ENCODE measurements at regions not wholly inside any gene's neighbourhood (a gene's known extent, or its start where the extent isn't known, plus 50 kb on each side); places are given as distances from the start of the nearest gene placed in this dataset.

GRCh38 chr1:222421380-222421779 lies 126.5 kb downstream of the HHIPL2 start:
- no peak for TF ChIP-seq CTCF (IDR thresholded peaks at IDR 0.05; ENCODE audit: insufficient read depth, low read length, poor library complexity, severe bottlenecking)
- H3K36me3 ChIP-seq (ENCODE audit: control insufficient read depth, insufficient read depth, low read length) = no peaks in the 10 kb centered on the region
- no peak overlapping the region for H3K4me3 ChIP-seq (replicated peaks; ENCODE audit: low read depth, low read length)
- H3K27me3 ChIP-seq (replicated peaks; ENCODE audit: control insufficient read depth, insufficient read depth, low read length) = no peaks in the 10 kb centered on the region
- no peak for DNase-seq (ENCODE audit: extremely low read depth, insufficient read length)

- no peak for TF ChIP-seq CTCF (IDR thresholded peaks at IDR 0.05; ENCODE audit: insufficient read depth, low read length, poor library complexity, severe bottlenecking)
- no peaks in the 10 kb centered on the region for H3K27me3 ChIP-seq (replicated peaks; ENCODE audit: control insufficient read depth, insufficient read depth, low read length)
- H3K36me3 ChIP-seq (ENCODE audit: control insufficient read depth, insufficient read depth, low read length) = no peaks in the 10 kb centered on the region
- no peak for DNase-seq (ENCODE audit: extremely low read depth, insufficient read length)
- no peak overlapping the region for H3K4me3 ChIP-seq (replicated peaks; ENCODE audit: low read depth, low read length)
Observed at GRCh38 chr1:222420633-222421032, 127.3 kb downstream of the HHIPL2 start.

GRCh38 chr1:222418654-222419053 lies 129.2 kb downstream of the HHIPL2 start:
- no peak for DNase-seq (ENCODE audit: extremely low read depth, insufficient read length)
- Histone ChIP-seq H3K36me3 (ENCODE audit: control insufficient read depth, insufficient read depth, low read length) (no peaks in the 10 kb centered on the region), H3K27me3 (replicated peaks; ENCODE audit: control insufficient read depth, insufficient read depth, low read length) (no peaks in the 10 kb centered on the region), H3K4me3 (replicated peaks; ENCODE audit: low read depth, low read length) (no peak overlapping the region)
- TF ChIP-seq CTCF (IDR thresholded peaks at IDR 0.05; ENCODE audit: insufficient read depth, low read length, poor library complexity, severe bottlenecking) = no peak

- H3K27me3 ChIP-seq (replicated peaks; ENCODE audit: control insufficient read depth, insufficient read depth, low read length) = no peaks in the 10 kb centered on the region
- H3K36me3 ChIP-seq (ENCODE audit: control insufficient read depth, insufficient read depth, low read length) = no peaks in the 10 kb centered on the region
- DNase-seq (ENCODE audit: extremely low read depth, insufficient read length) = no peak
- no peak overlapping the region for H3K4me3 ChIP-seq (replicated peaks; ENCODE audit: low read depth, low read length)
- no peak for TF ChIP-seq CTCF (IDR thresholded peaks at IDR 0.05; ENCODE audit: insufficient read depth, low read length, poor library complexity, severe bottlenecking)
Observed at GRCh38 chr1:222417264-222417663, 130.6 kb downstream of the HHIPL2 start.

- Histone ChIP-seq H3K36me3 (ENCODE audit: control insufficient read depth, insufficient read depth, low read length) (no peaks in the 10 kb centered on the region), H3K27me3 (replicated peaks; ENCODE audit: control insufficient read depth, insufficient read depth, low read length) (no peaks in the 10 kb centered on the region), H3K4me3 (replicated peaks; ENCODE audit: low read depth, low read length) (no peak overlapping the region)
- TF ChIP-seq CTCF (IDR thresholded peaks at IDR 0.05; ENCODE audit: insufficient read depth, low read length, poor library complexity, severe bottlenecking) = no peak
- no peak for DNase-seq (ENCODE audit: extremely low read depth, insufficient read length)
Observed at GRCh38 chr1:222416001-222416791, 131.7 kb downstream of the HHIPL2 start.

Measured in GM06990 (cell line).